ENCODE measurements at regions not wholly inside any gene's neighbourhood (a gene's known extent, or its start where the extent isn't known, plus 50 kb on each side); places are given as distances from the start of the nearest gene placed in this dataset.

GRCh38 chr20:52779125-52779524 lies 193.0 kb upstream of the TSHZ2 start:
- Histone ChIP-seq H3K4me1 (no peaks in the 10 kb centered on the region), H3K9me3 (no peaks in the 10 kb centered on the region; the same call in 1 of the 2 replicates), H3K27me3 (replicated peaks; ENCODE audit: control insufficient read depth, insufficient read depth, low read length) (no peaks in the 10 kb centered on the region), H3K36me3 (ENCODE audit: control insufficient read depth, insufficient read depth, low read length) (no peaks in the 10 kb centered on the region), H3K4me3 (ENCODE audit: low read depth, low read length) (no peak overlapping the region)
- Mint-ChIP-seq H3K27ac (ENCODE audit: unreplicated experiment) (no peak overlapping the region), H3K4me3 (ENCODE audit: unreplicated experiment) (no peak overlapping the region), H3K36me3 (ENCODE audit: insufficient read depth, unreplicated experiment) (no peaks in the 10 kb centered on the region), H3K9me3 (ENCODE audit: unreplicated experiment) (no peaks in the 10 kb centered on the region), H3K27me3 (ENCODE audit: insufficient read depth, unreplicated experiment) (peaks cover 16% of the 10 kb centered on the region), H3K4me1 (ENCODE audit: low read depth, unreplicated experiment) (no peaks in the 10 kb centered on the region)
- no peak for DNase-seq
- ChIA-PET CTCF (no interaction called here), POLR2A (no interaction called here)
- intact Hi-C loops (cut with micrococcal nuclease; ENCODE audit: unreplicated experiment): no loop called here
- TF ChIP-seq CTCF (IDR thresholded peaks at IDR 0.05; ENCODE audit: insufficient read depth in 1 of 2, low read depth in 1 of 2, low read length in 1 of 2, severe bottlenecking in 1 of 2, unreplicated experiment in 1 of 2): no peak
- no TSS peak for BruUV-seq (replicated peaks)

- no peaks in the 10 kb centered on the region; the same call in 1 of the 2 replicates for H3K9me3 ChIP-seq
- no peak for DNase-seq
- BruUV-seq (replicated peaks): no TSS peak
- POLR2A ChIA-PET: no interaction called here
- no peak overlapping the region for H3K4me3 ChIP-seq (ENCODE audit: low read depth, low read length)
- no peaks in the 10 kb centered on the region for H3K27me3 ChIP-seq (replicated peaks; ENCODE audit: control insufficient read depth, insufficient read depth, low read length)
- Mint-ChIP-seq H3K4me1 (ENCODE audit: low read depth, unreplicated experiment) (no peaks in the 10 kb centered on the region), H3K27me3 (ENCODE audit: insufficient read depth, unreplicated experiment) (peaks cover 17% of the 10 kb centered on the region), H3K36me3 (ENCODE audit: insufficient read depth, unreplicated experiment) (no peaks in the 10 kb centered on the region), H3K27ac (ENCODE audit: unreplicated experiment) (no peak overlapping the region), H3K4me3 (ENCODE audit: unreplicated experiment) (no peak overlapping the region), H3K9me3 (ENCODE audit: unreplicated experiment) (no peaks in the 10 kb centered on the region)
- TF ChIP-seq CTCF (IDR thresholded peaks at IDR 0.05; ENCODE audit: insufficient read depth in 1 of 2, low read depth in 1 of 2, low read length in 1 of 2, severe bottlenecking in 1 of 2, unreplicated experiment in 1 of 2): no peak
- intact Hi-C loops (cut with micrococcal nuclease; ENCODE audit: unreplicated experiment): no loop called here
- no peaks in the 10 kb centered on the region for H3K4me1 ChIP-seq
- CTCF ChIA-PET: no interaction called here
- H3K36me3 ChIP-seq (ENCODE audit: control insufficient read depth, insufficient read depth, low read length): no peaks in the 10 kb centered on the region
Observed at GRCh38 chr20:52777171-52777570, 195.0 kb upstream of the TSHZ2 start.

- POLR2A ChIA-PET: no interaction called here
Observed at GRCh38 chr20:52775786-52776185, 196.4 kb upstream of the TSHZ2 start.

More at GRCh38 chr20:52775786-52776185, 196.4 kb upstream of the TSHZ2 start:
- H3K4me1 ChIP-seq: no peaks in the 10 kb centered on the region
- H3K9me3 ChIP-seq: no peaks in the 10 kb centered on the region
- H3K4me3 Mint-ChIP-seq (ENCODE audit: unreplicated experiment): no peak overlapping the region
- H3K36me3 Mint-ChIP-seq (ENCODE audit: insufficient read depth, unreplicated experiment): no peaks in the 10 kb centered on the region
- H3K9me3 Mint-ChIP-seq (ENCODE audit: unreplicated experiment): no peaks in the 10 kb centered on the region
- CTCF ChIA-PET: no interaction called here
- no peaks in the 10 kb centered on the region for H3K36me3 ChIP-seq (ENCODE audit: control insufficient read depth, insufficient read depth, low read length)
- H3K4me3 ChIP-seq (ENCODE audit: low read depth, low read length): no peak overlapping the region
- intact Hi-C loops (cut with micrococcal nuclease; ENCODE audit: unreplicated experiment): no loop called here
- no peak for TF ChIP-seq CTCF (IDR thresholded peaks at IDR 0.05; ENCODE audit: insufficient read depth in 1 of 2, low read depth in 1 of 2, low read length in 1 of 2, severe bottlenecking in 1 of 2, unreplicated experiment in 1 of 2)
- no TSS peak for BruUV-seq (replicated peaks)
- H3K27me3 Mint-ChIP-seq (ENCODE audit: insufficient read depth, unreplicated experiment): peaks cover 17% of the 10 kb centered on the region
- H3K27ac Mint-ChIP-seq (ENCODE audit: unreplicated experiment): no peak overlapping the region
- no peaks in the 10 kb centered on the region for H3K27me3 ChIP-seq (replicated peaks; ENCODE audit: control insufficient read depth, insufficient read depth, low read length)
- no peaks in the 10 kb centered on the region for H3K4me1 Mint-ChIP-seq (ENCODE audit: low read depth, unreplicated experiment)
- DNase-seq: no peak
